H9 (cell line): ENCODE measurements at regions not wholly inside any gene's neighbourhood (a gene's known extent, or its start where the extent isn't known, plus 50 kb on each side); places are given as distances from the start of the nearest gene placed in this dataset.

ENCODE experiments used
- DNase-seq: peaks from one replicate; pipeline ENCODE4 v3.0.0-alpha.2; 2017
- H2AFZ ChIP-seq: one replicate; pipeline ENCODE4 v1.6.1; 2013; ENCODE audit warnings: mild to moderate bottlenecking, low read length, control low read depth, moderate library complexity
- H2AK5ac ChIP-seq: 2 replicates; pipeline ENCODE4 v1.6.1; 2013; ENCODE audit warnings: low read length, control low read depth, mixed read lengths; ENCODE audit not compliant: insufficient read length
- H2BK120ac ChIP-seq: one replicate; pipeline ENCODE4 v1.6.1; 2013; ENCODE audit warnings: low read depth, mild to moderate bottlenecking, low read length, control low read depth, inconsistent platforms; ENCODE audit not compliant: poor library complexity, severe bottlenecking
- H2BK12ac ChIP-seq: 2 replicates; pipeline ENCODE4 v1.6.1; 2013; ENCODE audit warnings: low read length, control low read depth, mixed read lengths, low read depth; ENCODE audit not compliant: insufficient read length
- H2BK15ac ChIP-seq: 2 replicates; pipeline ENCODE4 v1.6.1; 2013; ENCODE audit warnings: low read depth, low read length, control low read depth
- H2BK20ac ChIP-seq: one replicate; pipeline ENCODE4 v1.6.1; 2013; ENCODE audit warnings: low read depth, mild to moderate bottlenecking, low read length, control low read depth, inconsistent platforms; ENCODE audit not compliant: poor library complexity, severe bottlenecking
- H2BK5ac ChIP-seq: 2 replicates; pipeline ENCODE4 v1.6.1; 2013; ENCODE audit warnings: low read length, control low read depth, mixed read lengths; ENCODE audit not compliant: insufficient read length
- H3K14ac ChIP-seq: 2 replicates; pipeline ENCODE4 v1.6.1; 2013; ENCODE audit warnings: low read length, control low read depth; ENCODE audit not compliant: insufficient read depth
- H3K18ac ChIP-seq: 2 replicates; pipeline ENCODE4 v1.6.1; 2013; ENCODE audit warnings: low read depth, mild to moderate bottlenecking, mixed read lengths, low read length, control low read depth; ENCODE audit not compliant: insufficient read length
- H3K23ac ChIP-seq: 2 replicates; pipeline ENCODE4 v1.6.1; 2013; ENCODE audit warnings: low read length, control low read depth, mixed read lengths, low read depth; ENCODE audit not compliant: insufficient read length
- H3K23me2 ChIP-seq: 2 replicates; pipeline ENCODE4 v1.6.1; 2013; ENCODE audit warnings: low read depth, mild to moderate bottlenecking, mixed read lengths, low read length, control low read depth; ENCODE audit not compliant: insufficient read length, poor library complexity, severe bottlenecking
- H3K27ac ChIP-seq: 2 replicates; pipeline ENCODE4 v1.5.1; 2013; ENCODE audit warnings: low read length, control low read depth, mixed read lengths, low read depth; ENCODE audit not compliant: insufficient read length
- H3K27me3 ChIP-seq: 2 replicates; pipeline ENCODE4 v1.6.1; 2013; ENCODE audit warnings: low read length, control low read depth, inconsistent platforms; ENCODE audit not compliant: insufficient read depth
- H3K4ac ChIP-seq: 2 replicates; pipeline ENCODE4 v1.6.1; 2013; ENCODE audit warnings: low read depth, mild to moderate bottlenecking, control low read depth, inconsistent platforms, low read length, moderate library complexity
- H3K4me1 ChIP-seq: 2 replicates; pipeline ENCODE4 v1.6.1; 2013; ENCODE audit warnings: low read length, control low read depth, inconsistent platforms; ENCODE audit not compliant: insufficient read depth
- H3K4me2 ChIP-seq: 2 replicates; pipeline ENCODE4 v1.6.1; 2013; ENCODE audit warnings: low read length, control low read depth, mixed read lengths; ENCODE audit not compliant: insufficient read length, insufficient read depth
- H3K56ac ChIP-seq: 2 replicates; pipeline ENCODE4 v1.6.1; 2013; ENCODE audit warnings: low read depth, mild to moderate bottlenecking, mixed read lengths, low read length, control low read depth; ENCODE audit not compliant: insufficient read length
- H3K79me1 ChIP-seq: 2 replicates; pipeline ENCODE4 v1.6.1; 2013; ENCODE audit warnings: low read depth, mild to moderate bottlenecking, moderate library complexity, low read length, control low read depth, inconsistent platforms; ENCODE audit not compliant: insufficient read depth, poor library complexity, severe bottlenecking
- H3K79me2 ChIP-seq: 2 replicates; pipeline ENCODE4 v1.6.1; 2013; ENCODE audit warnings: low read length, control low read depth, inconsistent platforms; ENCODE audit not compliant: insufficient read depth
- H3K9ac ChIP-seq: 2 replicates; pipeline ENCODE4 v1.6.1; 2013; ENCODE audit warnings: low read length, control low read depth, mixed read lengths; ENCODE audit not compliant: insufficient read length; ENCODE audit errors: extremely low read depth
- H3K9me3 ChIP-seq: one replicate; pipeline ENCODE4 v1.6.1; 2013; ENCODE audit warnings: low read depth, low read length, inconsistent platforms; ENCODE audit not compliant: control insufficient read depth
- H3T11ph ChIP-seq: one replicate; pipeline ENCODE4 v1.6.1; 2013; ENCODE audit warnings: mild to moderate bottlenecking, low read length, control low read depth, inconsistent platforms
- H4K20me1 ChIP-seq: one replicate; pipeline ENCODE4 v1.6.1; 2013; ENCODE audit not compliant: control insufficient read depth, insufficient read length, insufficient read depth
- H4K5ac ChIP-seq: 2 replicates; pipeline ENCODE4 v1.6.1; 2013; ENCODE audit warnings: low read depth, mild to moderate bottlenecking, mixed read lengths, low read length, control low read depth; ENCODE audit not compliant: insufficient read length
- H4K8ac ChIP-seq: replicated peaks from 2 replicates; pipeline ENCODE4 v1.6.1; 2013; ENCODE audit warnings: low read length, control low read depth, mixed read lengths, low read depth; ENCODE audit not compliant: insufficient read length
- H4K91ac ChIP-seq: 2 replicates; pipeline ENCODE4 v1.6.1; 2013; ENCODE audit warnings: low read depth, mild to moderate bottlenecking, moderate library complexity, mixed read lengths, low read length, control low read depth; ENCODE audit not compliant: insufficient read length
- H3K27ac Mint-ChIP-seq, 3 experiments: 2 replicates in 2 of 3; 3 replicates in 1 of 3; pipeline ENCODE4 v1.8.0; 2020 to 2021; ENCODE audit warnings: mixed read lengths in 3 of 3, mild to moderate bottlenecking in 1 of 3, moderate library complexity in 1 of 3
- H3K27me3 Mint-ChIP-seq: 2 replicates; pipeline ENCODE4 v1.8.0; 2021; ENCODE audit warnings: low read depth, mild to moderate bottlenecking, moderate library complexity, mixed read lengths
- H3K36me3 Mint-ChIP-seq, 3 experiments: 2 replicates in 2 of 3; 3 replicates in 1 of 3; pipeline ENCODE4 v1.8.0; 2020 to 2021; ENCODE audit warnings: low read depth in 3 of 3, mixed read lengths in 3 of 3; ENCODE audit not compliant: insufficient read depth in 1 of 3
- H3K4me1 Mint-ChIP-seq, 2 experiments: 2 replicates each; pipeline ENCODE4 v1.8.0; 2020; ENCODE audit warnings: mixed read lengths in 2 of 2
- H3K4me3 Mint-ChIP-seq, 2 experiments: 2 replicates in 1 of 2; 3 replicates in 1 of 2; pipeline ENCODE4 v1.8.0; 2020 to 2021; ENCODE audit warnings: mild to moderate bottlenecking in 2 of 2, mixed read lengths in 2 of 2, moderate library complexity in 1 of 2
- H3K9me3 Mint-ChIP-seq, 2 experiments: 2 replicates in 1 of 2; 3 replicates in 1 of 2; pipeline ENCODE4 v1.8.0; 2020; ENCODE audit warnings: mild to moderate bottlenecking in 2 of 2, mixed read lengths in 2 of 2, moderate library complexity in 1 of 2
- CTCF ChIP-seq: fragments of 200-600 bp; sonication (generic); conservative IDR thresholded peaks from 3 replicates; pipeline ENCODE4 v1.8.0; 2021; ENCODE audit warnings: antibody characterized with exemption, mild to moderate bottlenecking
- WGBS: extraction: QIAGEN DNeasy Blood & Tissue Kit; methylation state at CpG from one replicate; pipeline ENCODE4 v1.1.7; 2013; ENCODE audit warnings: missing lambda C conversion rate, low lambda C conversion rate, mixed read lengths; ENCODE audit not compliant: insufficient read length; ENCODE audit errors: extremely low coverage; 5-methylcytosine and 5-hydroxymethylcytosine counted together

- Histone ChIP-seq H2AK5ac (no peak overlapping the region), H2BK5ac (no peak overlapping the region), H3T11ph (no peak overlapping the region), H2AFZ (no peak overlapping the region), H4K5ac (no peak overlapping the region), H3K79me1 (no peaks in the 10 kb centered on the region), H4K91ac (no peak overlapping the region), H2BK15ac (no peak overlapping the region), H2BK20ac (no peak overlapping the region), H4K8ac (no peak overlapping the region), H3K4me2 (no peak overlapping the region), H3K9me3 (no peaks in the 10 kb centered on the region), H2BK12ac (no peak overlapping the region), H3K56ac (no peak overlapping the region), H3K27me3 (no peaks in the 10 kb centered on the region), H3K23ac (no peak overlapping the region), H3K79me2 (no peaks in the 10 kb centered on the region), H3K9ac (no peak overlapping the region), H4K20me1 (no peaks in the 10 kb centered on the region), H3K18ac (no peak overlapping the region), H3K4ac (no peak overlapping the region), H3K23me2 (no peaks in the 10 kb centered on the region), H3K4me1 (no peaks in the 10 kb centered on the region), H3K27ac (no peak overlapping the region), H3K14ac (no peak overlapping the region), H2BK120ac (no peak overlapping the region)
- DNase-seq, result no peak
- H3K9me3 Mint-ChIP-seq, result no peaks in the 10 kb centered on the region
- WGBS, result no CpG with 5 or more reads among the region's 1 CpG
- H3K4me3 Mint-ChIP-seq, result no peak overlapping the region; a peak in 1 of 5 replicates
- no peaks in the 10 kb centered on the region for H3K36me3 Mint-ChIP-seq
- H3K27me3 Mint-ChIP-seq, result peaks cover 7% of the 10 kb centered on the region
- no peak overlapping the region for H3K27ac Mint-ChIP-seq
- H3K4me1 Mint-ChIP-seq, result peaks cover 0 to 7% of the 10 kb centered on the region in 2 experiments; a peak in 3 of 4 replicates
- no peak for TF ChIP-seq CTCF
These were observed 246.8 kb upstream of the AGAP1 start for GRCh38 chr2:235247001-235247400.
